ENCODE measurements at regions not wholly inside any gene's neighbourhood (a gene's known extent, or its start where the extent isn't known, plus 50 kb on each side); places are given as distances from the start of the nearest gene placed in this dataset.
"Not testable (repeated sequence)": the region's sequence is repeated elsewhere in the genome, so short reads cannot be mapped to it uniquely, and the experiment has no call there.

- TF ChIP-seq CTCF (conservative IDR thresholded peaks at IDR 0.05 in 1 of 2, IDR thresholded peaks at IDR 0.05 in 1 of 2; ENCODE audit: low read depth in 1 of 2, low read length in 2 of 2); EZH2 (IDR thresholded peaks at IDR 0.05; ENCODE audit: low read length, missing control alignments): not testable (repeated sequence)
Measured at GRCh38 chr1:149279015-149279414, 175.7 kb upstream of the NBPF9 start.

Measured in fibroblast of lung (primary cell).